ENCODE measurements at regions not wholly inside any gene's neighbourhood (a gene's known extent, or its start where the extent isn't known, plus 50 kb on each side); places are given as distances from the start of the nearest gene placed in this dataset.

- no peak overlapping the region for H3K4me3 ChIP-seq (ENCODE audit: control insufficient read depth, low read depth, low read length)
- no peak for TF ChIP-seq CTCF (IDR thresholded peaks at IDR 0.05; ENCODE audit: control insufficient read depth, insufficient read depth, low read depth, low read length, missing control alignments)
- DNase-seq (ENCODE audit: low read depth) = no peak
Measured at GRCh38 chr4:138948918-138949317, 66.7 kb upstream of the NOCT start.

- no peak for TF ChIP-seq CTCF (IDR thresholded peaks at IDR 0.05; ENCODE audit: control insufficient read depth, insufficient read depth, low read depth, low read length, missing control alignments)
- H3K4me3 ChIP-seq (ENCODE audit: control insufficient read depth, low read depth, low read length) = no peak overlapping the region
- no peak for DNase-seq (ENCODE audit: low read depth)
Measured at GRCh38 chr4:138946306-138946705, 69.3 kb upstream of the NOCT start.

GRCh38 chr4:138945840-138946239 is 69.7 kb upstream of the NOCT start:
- TF ChIP-seq CTCF (IDR thresholded peaks at IDR 0.05; ENCODE audit: control insufficient read depth, insufficient read depth, low read depth, low read length, missing control alignments) = no peak
- H3K4me3 ChIP-seq (ENCODE audit: control insufficient read depth, low read depth, low read length) = no peak overlapping the region
- no peak for DNase-seq (ENCODE audit: low read depth)

GRCh38 chr4:138945401-138945800 is 70.2 kb upstream of the NOCT start:
- no peak for TF ChIP-seq CTCF (IDR thresholded peaks at IDR 0.05; ENCODE audit: control insufficient read depth, insufficient read depth, low read depth, low read length, missing control alignments)
- H3K4me3 ChIP-seq (ENCODE audit: control insufficient read depth, low read depth, low read length) = no peak overlapping the region
- DNase-seq (ENCODE audit: low read depth) = no peak

GRCh38 chr4:138943893-138944292 is 71.7 kb upstream of the NOCT start:
- no peak overlapping the region for H3K4me3 ChIP-seq (ENCODE audit: control insufficient read depth, low read depth, low read length)
- DNase-seq (ENCODE audit: low read depth) = no peak
- TF ChIP-seq CTCF (IDR thresholded peaks at IDR 0.05; ENCODE audit: control insufficient read depth, insufficient read depth, low read depth, low read length, missing control alignments) = no peak

- TF ChIP-seq CTCF (IDR thresholded peaks at IDR 0.05; ENCODE audit: control insufficient read depth, insufficient read depth, low read depth, low read length, missing control alignments) = no peak
- no peak for DNase-seq (ENCODE audit: low read depth)
- no peak overlapping the region for H3K4me3 ChIP-seq (ENCODE audit: control insufficient read depth, low read depth, low read length)
Measured at GRCh38 chr4:138941037-138941436, 74.5 kb upstream of the NOCT start.

- H3K4me3 ChIP-seq (ENCODE audit: control insufficient read depth, low read depth, low read length) = no peak overlapping the region
- no peak for TF ChIP-seq CTCF (IDR thresholded peaks at IDR 0.05; ENCODE audit: control insufficient read depth, insufficient read depth, low read depth, low read length, missing control alignments)
- DNase-seq (ENCODE audit: low read depth) = no peak
Measured at GRCh38 chr4:138939960-138940359, 75.6 kb upstream of the NOCT start.

Measured in AG09309 (cell line).